AML-193 (cell line): ENCODE measurements at regions not wholly inside any gene's neighbourhood (a gene's known extent, or its start where the extent isn't known, plus 50 kb on each side); places are given as distances from the start of the nearest gene placed in this dataset.
A peak's percentile ranks its signal among the peaks of the same experiment; 100 is the strongest.

Experiments
- DNase-seq, 2 experiments: peaks; one replicate each; lab custom pipeline; 2025; lab: John Stamatoyannopoulos, UW

- no peak for DNase-seq
Measured at GRCh38 chr7:46363688-46364087, 442.6 kb upstream of the IGFBP3 start.

GRCh38 chr7:46360811-46361210 is 439.7 kb upstream of the IGFBP3 start:
- no peak for DNase-seq

GRCh38 chr7:46360296-46360695 is 439.2 kb upstream of the IGFBP3 start:
- no peak for DNase-seq

GRCh38 chr7:46357851-46358250 is 436.8 kb upstream of the IGFBP3 start:
- no peak for DNase-seq

GRCh38 chr7:46357290-46357689 is 436.2 kb upstream of the IGFBP3 start:
- no peak for DNase-seq

GRCh38 chr7:46356371-46356770 is 435.3 kb upstream of the IGFBP3 start:
- DNase-seq, result no peak

- no peak for DNase-seq
Measured at GRCh38 chr7:46355331-46355730, 434.3 kb upstream of the IGFBP3 start.

GRCh38 chr7:46352004-46352954 is 431.2 kb upstream of the IGFBP3 start:
- DNase-seq, result peak in 1 of 2 experiments; percentile 1

- no peak for DNase-seq
Measured at GRCh38 chr7:46349490-46349889, 428.4 kb upstream of the IGFBP3 start.

- no peak for DNase-seq
Measured at GRCh38 chr7:46344533-46344932, 423.5 kb upstream of the IGFBP3 start.

- no peak for DNase-seq
Measured at GRCh38 chr7:46343802-46344201, 422.7 kb upstream of the IGFBP3 start.

- DNase-seq, result no peak
Measured at GRCh38 chr7:46322937-46323336, 401.9 kb upstream of the IGFBP3 start.

- DNase-seq, result no peak
Measured at GRCh38 chr7:46321556-46322205, 400.6 kb upstream of the IGFBP3 start.

- no peak for DNase-seq
Measured at GRCh38 chr7:46320956-46321355, 399.9 kb upstream of the IGFBP3 start.

- DNase-seq, result no peak
Measured at GRCh38 chr7:46319841-46320240, 398.8 kb upstream of the IGFBP3 start.

- no peak for DNase-seq
Measured at GRCh38 chr7:46318276-46318675, 397.2 kb upstream of the IGFBP3 start.

- DNase-seq, result no peak
Measured at GRCh38 chr7:46317256-46317655, 396.2 kb upstream of the IGFBP3 start.

GRCh38 chr7:46315891-46316290 is 394.8 kb upstream of the IGFBP3 start:
- no peak for DNase-seq

GRCh38 chr7:46301677-46302076 is 380.6 kb upstream of the IGFBP3 start:
- DNase-seq, result no peak

- DNase-seq, result no peak
Measured at GRCh38 chr7:46297515-46297914, 376.4 kb upstream of the IGFBP3 start.

GRCh38 chr7:46296526-46296925 is 375.5 kb upstream of the IGFBP3 start:
- DNase-seq, result no peak

- no peak for DNase-seq
Measured at GRCh38 chr7:46294381-46294780, 373.3 kb upstream of the IGFBP3 start.

- no peak for DNase-seq
Measured at GRCh38 chr7:46292741-46293140, 371.7 kb upstream of the IGFBP3 start.
